ENCODE measurements at regions not wholly inside any gene's neighbourhood (a gene's known extent, or its start where the extent isn't known, plus 50 kb on each side); places are given as distances from the start of the nearest gene placed in this dataset.

GRCh38 chr10:52523696-52524095, 209.6 kb downstream of the DKK1 start:
- TF ChIP-seq CTCF (IDR thresholded peaks at IDR 0.05), result no peak
- TF ChIP-seq POLR2A (IDR thresholded peaks at IDR 0.05), result no peak
